T-cell (primary cell): ENCODE measurements at regions not wholly inside any gene's neighbourhood (a gene's known extent, or its start where the extent isn't known, plus 50 kb on each side); places are given as distances from the start of the nearest gene placed in this dataset.
A peak's percentile ranks its signal among the peaks of the same experiment; 100 is the strongest.

Source experiments
- ATAC-seq, 4 experiments: fragments of 200-7000 bp in 3 of 4; fragments of 150-1000 bp in 1 of 4; cut with Tn5 transposase; replicated peaks in 1 of 4; 1 replicate in 3 of 4; 2 replicates in 1 of 4; pipeline ENCODE4 v1.10.0; 2021; ENCODE audit warnings: moderate library complexity in 3 of 4, mild to moderate bottlenecking in 2 of 4, moderate number of reproducible peaks in 1 of 4
- CTCF ChIA-PET, 2 donors: fragments of 300-600 bp; sonication (Branson Sonifier 250); formaldehyde crosslinking; loops; one replicate each; lab custom pipeline; 2022; ENCODE audit warnings: antibody characterized with exemption in 2 of 2; lab: Charles Lee
- POLR2A ChIA-PET, 2 donors: fragments of 300-600 bp; sonication (Branson Sonifier 250); formaldehyde crosslinking; loops; one replicate each; lab custom pipeline; 2022; ENCODE audit warnings: antibody characterized with exemption in 2 of 2; lab: Charles Lee
- DNase-seq, 35 experiments: peaks; one replicate each; pipeline versions ENCODE4 v3.0.0 to v3.0.0-alpha.2; 2013 to 2023
- H3K27ac ChIP-seq: one replicate; pipeline ENCODE4 v1.5.1; 2013; ENCODE audit warnings: low read length
- H3K27me3 ChIP-seq, 2 experiments: replicated peaks in 1 of 2; 1 replicate in 1 of 2; 2 replicates in 1 of 2; pipeline versions ENCODE4 v1.6.1 to v1.7.0; 2013; ENCODE audit warnings: low read length in 1 of 2, mixed read lengths in 1 of 2; ENCODE audit not compliant: control insufficient read depth in 2 of 2, insufficient read depth in 2 of 2; ENCODE audit errors: extremely low read depth in 1 of 2
- H3K36me3 ChIP-seq, 2 donors: 1 replicate in 1 of 2; 2 replicates in 1 of 2; pipeline versions ENCODE4 v1.6.1 to v1.7.0; 2013; ENCODE audit warnings: low read length in 1 of 2; ENCODE audit not compliant: control insufficient read depth in 2 of 2, insufficient read depth in 1 of 2; ENCODE audit errors: extremely low read depth in 1 of 2
- H3K4me1 ChIP-seq, 2 experiments: 1 replicate in 1 of 2; 2 replicates in 1 of 2; pipeline versions ENCODE4 v1.6.1 to v1.7.0; 2013; ENCODE audit warnings: low read length in 2 of 2, mixed read lengths in 1 of 2; ENCODE audit not compliant: insufficient read depth in 2 of 2, control insufficient read depth in 1 of 2; ENCODE audit errors: extremely low read depth in 1 of 2
- H3K4me3 ChIP-seq, 2 donors: 1 replicate in 1 of 2; 2 replicates in 1 of 2; pipeline versions ENCODE4 v1.5.1 to v1.7.0; 2013; ENCODE audit warnings: mild to moderate bottlenecking in 2 of 2, low read length in 1 of 2, moderate library complexity in 1 of 2; ENCODE audit not compliant: control insufficient read depth in 1 of 2; ENCODE audit errors: extremely low read depth in 1 of 2
- H3K9me3 ChIP-seq: 2 replicates; pipeline ENCODE4 v1.7.0; 2013
- H3K27ac Mint-ChIP-seq, 2 donors: one replicate each; pipeline ENCODE4 v1.8.0; 2020 to 2021; ENCODE audit warnings: mild to moderate bottlenecking in 2 of 2, mixed read lengths in 2 of 2
- H3K27me3 Mint-ChIP-seq, 2 donors: one replicate each; pipeline ENCODE4 v1.8.0; 2021 to 2022; ENCODE audit warnings: mixed read lengths in 2 of 2
- H3K36me3 Mint-ChIP-seq: one replicate; pipeline ENCODE4 v1.8.0; 2021; ENCODE audit warnings: mixed read lengths
- H3K4me1 Mint-ChIP-seq, 3 donors: one replicate each; pipeline ENCODE4 v1.8.0; 2020 to 2022; ENCODE audit warnings: mixed read lengths in 3 of 3, mild to moderate bottlenecking in 1 of 3
- H3K4me3 Mint-ChIP-seq, 3 donors: one replicate each; pipeline ENCODE4 v1.8.0; 2020 to 2022; ENCODE audit warnings: mild to moderate bottlenecking in 3 of 3, mixed read lengths in 3 of 3, moderate library complexity in 3 of 3
- H3K9me3 Mint-ChIP-seq, 3 donors: one replicate each; pipeline ENCODE4 v1.8.0; 2020 to 2022; ENCODE audit warnings: mixed read lengths in 3 of 3
- WGBS: methylation state at CpG from one replicate; pipeline ENCODE4 v1.1.5; 2013; ENCODE audit warnings: missing lambda C conversion rate; ENCODE audit not compliant: insufficient coverage; 5-methylcytosine and 5-hydroxymethylcytosine counted together

DNA sequence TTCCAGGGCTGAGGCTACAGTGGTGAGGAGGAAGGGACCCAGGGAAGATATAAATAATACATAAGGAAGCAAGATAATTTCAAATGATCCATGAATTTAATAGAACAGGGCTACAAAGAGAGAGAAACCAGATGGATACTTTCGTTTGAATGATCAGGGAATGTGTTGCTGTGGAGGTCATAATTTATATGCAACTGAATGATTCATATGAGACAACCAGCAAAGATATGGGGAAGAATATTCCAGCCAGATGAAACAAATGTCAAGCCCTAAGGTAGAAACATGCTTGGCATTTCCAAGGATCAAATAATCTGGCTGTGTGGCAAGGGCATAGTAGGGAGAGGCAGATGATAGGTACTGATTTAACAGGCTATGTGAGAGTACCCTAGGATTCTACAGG is 84.8 kb upstream of the ZC3H11B start:
- no CpG with 5 or more reads among the region's 1 CpG for WGBS
- ChIA-PET CTCF (no interaction called here), POLR2A (no interaction called here)
- Histone ChIP-seq H3K9me3 (no peaks in the 10 kb centered on the region), H3K36me3 (no peaks in the 10 kb centered on the region), H3K27ac (no peak overlapping the region), H3K4me3 (no peak overlapping the region), H3K27me3 (no peaks in the 10 kb centered on the region), H3K4me1 (no peaks in the 10 kb centered on the region)
- DNase-seq (no peak), ATAC-seq (no peak)
- no peaks in the 10 kb centered on the region for H3K36me3 Mint-ChIP-seq
- peaks cover 0 to 2% of the 10 kb centered on the region in 2 donors for H3K27me3 Mint-ChIP-seq
- H3K4me3 Mint-ChIP-seq: peak overlapping the region in 1 of 3 donors; percentile 32
- H3K4me1 Mint-ChIP-seq: no peaks in the 10 kb centered on the region
- peaks cover 0 to 6% (median 0%) of the 10 kb centered on the region in 3 donors for H3K9me3 Mint-ChIP-seq
- no peak overlapping the region for H3K27ac Mint-ChIP-seq

- no peak overlapping the region for H3K4me3 ChIP-seq
- Mint-ChIP-seq H3K27me3 (peaks cover 0 to under 1% of the 10 kb centered on the region in 2 donors), H3K4me1 (no peaks in the 10 kb centered on the region), H3K4me3 (no peak overlapping the region), H3K36me3 (no peaks in the 10 kb centered on the region), H3K9me3 (peaks cover 0 to 6% (median 0%) of the 10 kb centered on the region in 3 donors), H3K27ac (no peak overlapping the region)
- WGBS: 20% methylated on average over 1 of the region's 2 CpGs
- ATAC-seq: no peak
- H3K27me3 ChIP-seq: no peaks in the 10 kb centered on the region
- DNase-seq: no peak
- H3K27ac ChIP-seq: no peak overlapping the region
- CTCF ChIA-PET: no interaction called here
- no peaks in the 10 kb centered on the region for H3K4me1 ChIP-seq
- POLR2A ChIA-PET: no interaction called here
- no peaks in the 10 kb centered on the region for H3K36me3 ChIP-seq
- no peaks in the 10 kb centered on the region for H3K9me3 ChIP-seq
Measured at GRCh38 chr1:219692981-219693380, 80.1 kb upstream of the ZC3H11B start.

DNA sequence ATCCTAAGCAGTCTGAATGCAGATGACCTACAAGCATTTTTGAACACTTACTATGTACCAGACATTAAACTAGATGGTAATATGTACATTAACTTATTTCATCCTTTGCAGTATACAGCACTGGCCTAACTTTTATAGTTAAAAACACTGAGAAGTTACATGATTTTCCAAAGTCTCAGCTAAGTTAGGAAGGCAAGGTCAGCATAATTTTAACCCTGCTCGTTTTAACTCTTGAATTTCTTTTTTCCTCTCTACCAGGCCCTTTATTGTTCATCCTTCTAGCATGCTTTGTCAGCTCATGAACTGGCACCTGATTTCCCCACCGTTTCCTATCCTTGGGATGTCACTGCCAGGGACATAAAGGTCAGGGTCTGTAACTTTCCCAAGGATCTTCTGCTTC is 76.9 kb upstream of the ZC3H11B start:
- ChIA-PET POLR2A (no interaction called here), CTCF (no interaction called here)
- no peak for DNase-seq
- Mint-ChIP-seq H3K36me3 (no peaks in the 10 kb centered on the region), H3K27ac (no peak overlapping the region), H3K9me3 (peaks cover 0 to 4% (median 0%) of the 10 kb centered on the region in 3 donors), H3K4me1 (no peaks in the 10 kb centered on the region), H3K27me3 (no peaks in the 10 kb centered on the region), H3K4me3 (no peak overlapping the region)
- Histone ChIP-seq H3K27me3 (no peaks in the 10 kb centered on the region), H3K9me3 (no peaks in the 10 kb centered on the region), H3K4me1 (no peaks in the 10 kb centered on the region), H3K27ac (no peak overlapping the region), H3K4me3 (no peak overlapping the region), H3K36me3 (no peaks in the 10 kb centered on the region)
- WGBS: 31% methylated on average over 2 of the region's 2 CpGs
- ATAC-seq: no peak

DNA sequence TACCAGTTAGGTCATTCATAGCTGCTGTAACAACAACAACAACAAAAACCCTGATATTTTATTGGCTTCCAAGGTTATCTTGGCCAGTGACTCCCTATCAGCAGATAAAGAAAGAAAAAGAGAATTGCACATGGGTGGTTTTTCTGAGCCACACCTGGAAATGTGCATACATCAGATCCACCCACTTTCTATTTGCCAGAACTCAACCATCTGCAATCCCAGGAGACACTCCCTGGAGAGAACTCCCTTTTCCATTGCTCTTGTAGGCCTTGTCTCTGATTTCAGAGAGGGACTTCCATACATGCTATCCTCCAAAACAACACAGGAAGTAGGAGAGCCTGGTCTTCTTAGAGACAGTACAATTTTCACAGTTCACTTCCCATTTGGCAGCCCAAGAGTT is 74.9 kb upstream of the ZC3H11B start:
- peaks cover 0 to 1% of the 10 kb centered on the region in 2 donors for H3K27me3 Mint-ChIP-seq
- no peak overlapping the region for H3K4me3 Mint-ChIP-seq
- Histone ChIP-seq H3K36me3 (no peaks in the 10 kb centered on the region), H3K9me3 (no peaks in the 10 kb centered on the region), H3K4me1 (no peaks in the 10 kb centered on the region), H3K4me3 (no peak overlapping the region), H3K27me3 (no peaks in the 10 kb centered on the region), H3K27ac (no peak overlapping the region)
- H3K27ac Mint-ChIP-seq: no peak overlapping the region
- H3K36me3 Mint-ChIP-seq: no peaks in the 10 kb centered on the region
- peaks cover 0 to 2% (median 0%) of the 10 kb centered on the region in 3 donors for H3K9me3 Mint-ChIP-seq
- ChIA-PET POLR2A (interaction anchor here in 1 of 2 donors (0.7 kb wide), 1 partner anchor 80 kb away, joined by 4 read pairs; no protein-coding TSS in a partner anchor), CTCF (no interaction called here)
- DNase-seq: no peak
- no peak for ATAC-seq
- H3K4me1 Mint-ChIP-seq: no peaks in the 10 kb centered on the region

DNA sequence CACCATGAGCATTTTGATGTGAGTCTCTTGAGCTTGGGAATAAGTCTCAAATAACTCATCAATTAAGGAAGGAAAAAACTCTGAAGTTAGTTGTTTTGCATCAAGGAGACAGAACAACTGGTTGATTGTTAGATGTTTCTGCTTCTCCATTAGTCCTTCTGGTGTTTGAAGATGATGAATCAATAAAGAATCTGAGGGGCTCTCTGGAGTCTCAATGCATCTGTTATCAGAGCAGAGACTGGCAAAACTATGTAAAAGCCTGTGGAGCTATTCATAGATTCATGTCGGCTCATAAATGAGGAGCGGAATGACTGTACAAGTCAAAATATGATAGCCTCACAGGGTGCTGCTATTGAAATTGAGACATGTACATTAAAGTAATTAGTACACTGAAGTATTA is 73.3 kb upstream of the ZC3H11B start:
- ATAC-seq (no peak), DNase-seq (no peak)
- Histone ChIP-seq H3K4me1 (no peaks in the 10 kb centered on the region), H3K9me3 (no peaks in the 10 kb centered on the region), H3K36me3 (no peaks in the 10 kb centered on the region), H3K4me3 (no peak overlapping the region), H3K27ac (no peak overlapping the region), H3K27me3 (no peaks in the 10 kb centered on the region)
- H3K27ac Mint-ChIP-seq: no peak overlapping the region
- ChIA-PET POLR2A (no interaction called here), CTCF (no interaction called here)
- peaks cover 0 to 4% of the 10 kb centered on the region in 2 donors for H3K27me3 Mint-ChIP-seq
- no peaks in the 10 kb centered on the region for H3K4me1 Mint-ChIP-seq
- H3K36me3 Mint-ChIP-seq: no peaks in the 10 kb centered on the region
- H3K9me3 Mint-ChIP-seq: peaks cover 0 to 6% (median 0%) of the 10 kb centered on the region in 3 donors
- no peak overlapping the region for H3K4me3 Mint-ChIP-seq
- WGBS: no CpG with 5 or more reads among the region's 2 CpGs

GRCh38 chr1:219682788-219683187 is 69.9 kb upstream of the ZC3H11B start:
- H3K9me3 Mint-ChIP-seq: peaks cover 0 to 6% (median 0%) of the 10 kb centered on the region in 3 donors
- 100% methylated on average over 1 of the region's 1 CpG for WGBS
- Histone ChIP-seq H3K4me1 (no peaks in the 10 kb centered on the region), H3K27me3 (no peaks in the 10 kb centered on the region), H3K4me3 (no peak overlapping the region), H3K9me3 (no peaks in the 10 kb centered on the region), H3K27ac (no peak overlapping the region), H3K36me3 (no peaks in the 10 kb centered on the region)
- no peak for ATAC-seq
- CTCF ChIA-PET: no interaction called here
- no peaks in the 10 kb centered on the region for H3K36me3 Mint-ChIP-seq
- POLR2A ChIA-PET: no interaction called here
- no peak overlapping the region for H3K27ac Mint-ChIP-seq
- H3K4me3 Mint-ChIP-seq: no peak overlapping the region
- DNase-seq: no peak
- no peaks in the 10 kb centered on the region for H3K4me1 Mint-ChIP-seq
- H3K27me3 Mint-ChIP-seq: peaks cover 0 to 4% of the 10 kb centered on the region in 2 donors

DNA sequence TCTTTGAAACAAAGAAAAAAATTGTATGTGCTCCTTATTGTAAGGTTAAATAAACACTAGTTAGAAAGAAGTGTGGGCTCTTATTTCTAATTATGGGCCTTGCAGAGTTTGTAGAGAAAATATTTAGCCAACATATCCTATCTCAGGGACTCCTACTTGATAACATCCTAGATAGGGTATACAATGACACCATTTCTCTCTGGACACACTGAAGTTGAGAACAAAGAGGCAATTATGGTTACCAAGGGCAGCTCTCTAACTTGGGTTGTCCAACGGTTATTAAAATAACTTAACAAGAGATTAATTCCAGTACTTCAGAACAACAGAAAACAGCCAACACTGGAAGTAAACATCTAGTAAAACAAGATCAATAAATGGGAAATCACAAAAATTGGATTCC is 69.0 kb upstream of the ZC3H11B start:
- H3K27ac Mint-ChIP-seq: no peak overlapping the region
- peaks cover 0 to 4% of the 10 kb centered on the region in 2 donors for H3K27me3 Mint-ChIP-seq
- Histone ChIP-seq H3K4me1 (no peaks in the 10 kb centered on the region), H3K27ac (no peak overlapping the region), H3K36me3 (no peaks in the 10 kb centered on the region), H3K9me3 (no peaks in the 10 kb centered on the region), H3K4me3 (no peak overlapping the region), H3K27me3 (no peaks in the 10 kb centered on the region)
- DNase-seq: no peak
- ChIA-PET POLR2A (no interaction called here), CTCF (no interaction called here)
- no CpG with 5 or more reads among the region's 1 CpG for WGBS
- no peaks in the 10 kb centered on the region for H3K4me1 Mint-ChIP-seq
- no peak for ATAC-seq
- no peak overlapping the region for H3K4me3 Mint-ChIP-seq
- H3K36me3 Mint-ChIP-seq: no peaks in the 10 kb centered on the region
- peaks cover 0 to 6% (median 0%) of the 10 kb centered on the region in 3 donors for H3K9me3 Mint-ChIP-seq
